ENCODE measurements at regions not wholly inside any gene's neighbourhood (a gene's known extent, or its start where the extent isn't known, plus 50 kb on each side); places are given as distances from the start of the nearest gene placed in this dataset.

GRCh38 chr20:22312744-22313346, 271.5 kb downstream of the FOXA2 start:
- TF ChIP-seq CTCF (IDR thresholded peaks at IDR 0.05) (peak; percentile 23 to 66 (median 46)), POLR2A (IDR thresholded peaks at IDR 0.05) (no peak)
